ENCODE measurements at regions not wholly inside any gene's neighbourhood (a gene's known extent, or its start where the extent isn't known, plus 50 kb on each side); places are given as distances from the start of the nearest gene placed in this dataset.

GRCh38 chr11:97880209-97880608 is 1140.5 kb upstream of the CNTN5 start:
- Histone ChIP-seq H3K27me3 (replicated peaks in 1 of 2; ENCODE audit: control insufficient read depth in 2 of 2, insufficient read depth in 2 of 2, low read length in 1 of 2) (no peaks in the 10 kb centered on the region), H3K79me2 (ENCODE audit: control insufficient read depth, insufficient read depth, low read length) (no peaks in the 10 kb centered on the region), H3K4me2 (ENCODE audit: control insufficient read depth, insufficient read depth) (no peak overlapping the region), H3K9me3 (replicated peaks; ENCODE audit: control insufficient read depth, insufficient read depth, low read length) (no peaks in the 10 kb centered on the region), H2AFZ (ENCODE audit: control insufficient read depth, low read depth, low read length) (no peak overlapping the region), H3K9ac (ENCODE audit: control insufficient read depth, insufficient read depth, low read length) (no peak overlapping the region), H3K27ac (ENCODE audit: control insufficient read depth, insufficient read depth) (no peak overlapping the region), H3K4me3 (no peak overlapping the region), H3K4me1 (ENCODE audit: control insufficient read depth, insufficient read depth, low read length) (no peaks in the 10 kb centered on the region), H4K20me1 (ENCODE audit: control insufficient read depth, insufficient read depth) (no peaks in the 10 kb centered on the region), H3K36me3 (ENCODE audit: control insufficient read depth in 2 of 2, insufficient read depth in 2 of 2, low read length in 1 of 2) (no peaks in the 10 kb centered on the region)
- ATAC-seq, result no peak
- no TSS peak for BruUV-seq (replicated peaks)
- in situ Hi-C loops (cut with MboI), result no loop called here
- no peak for DNase-seq (ENCODE audit: low read depth, low spot score)
- ChIA-PET CTCF (no interaction called here), RAD21 (ENCODE audit: unreplicated experiment) (no interaction called here), POLR2A (no interaction called here), SMC1A (ENCODE audit: uncharacterized antibody, unreplicated experiment) (no interaction called here)
- FAIRE-seq, result no peak
- TF ChIP-seq ZNF687 (IDR thresholded peaks at IDR 0.05), result no peak
- intact Hi-C loops (cut with micrococcal nuclease; ENCODE audit: unreplicated experiment), result no loop called here

- H3K36me3 ChIP-seq (ENCODE audit: control insufficient read depth in 2 of 2, insufficient read depth in 2 of 2, low read length in 1 of 2), result no peaks in the 10 kb centered on the region
- ChIA-PET SMC1A (ENCODE audit: uncharacterized antibody, unreplicated experiment) (no interaction called here), POLR2A (no interaction called here), CTCF (no interaction called here), RAD21 (ENCODE audit: unreplicated experiment) (no interaction called here)
- no peaks in the 10 kb centered on the region for H4K20me1 ChIP-seq (ENCODE audit: control insufficient read depth, insufficient read depth)
- no peaks in the 10 kb centered on the region for H3K27me3 ChIP-seq (replicated peaks in 1 of 2; ENCODE audit: control insufficient read depth in 2 of 2, insufficient read depth in 2 of 2, low read length in 1 of 2)
- H3K27ac ChIP-seq (ENCODE audit: control insufficient read depth, insufficient read depth), result no peak overlapping the region
- no peak overlapping the region for H3K4me2 ChIP-seq (ENCODE audit: control insufficient read depth, insufficient read depth)
- FAIRE-seq, result no peak
- intact Hi-C loops (cut with micrococcal nuclease; ENCODE audit: unreplicated experiment) (no loop called here), in situ Hi-C loops (cut with MboI) (no loop called here)
- no peak overlapping the region for H3K4me3 ChIP-seq
- no peak overlapping the region for H3K9ac ChIP-seq (ENCODE audit: control insufficient read depth, insufficient read depth, low read length)
- ATAC-seq, result no peak
- no TSS peak for BruUV-seq (replicated peaks)
- no peaks in the 10 kb centered on the region for H3K79me2 ChIP-seq (ENCODE audit: control insufficient read depth, insufficient read depth, low read length)
- no peak for DNase-seq (ENCODE audit: low read depth, low spot score)
- H3K4me1 ChIP-seq (ENCODE audit: control insufficient read depth, insufficient read depth, low read length), result no peaks in the 10 kb centered on the region
- 33% methylated on average over 2 of the region's 2 CpGs for WGBS (ENCODE audit: insufficient coverage, insufficient replicate concordance, low lambda C conversion rate, missing lambda C conversion rate)
- no peaks in the 10 kb centered on the region for H3K9me3 ChIP-seq (replicated peaks; ENCODE audit: control insufficient read depth, insufficient read depth, low read length)
- H2AFZ ChIP-seq (ENCODE audit: control insufficient read depth, low read depth, low read length), result no peak overlapping the region
- TF ChIP-seq CHD1 (IDR thresholded peaks at IDR 0.05; ENCODE audit: low read depth, low read length), result no peak
- TF ChIP-seq CREM (IDR thresholded peaks at IDR 0.05; ENCODE audit: low read depth), result no peak
- no peak for TF ChIP-seq WRNIP1 (IDR thresholded peaks at IDR 0.05; ENCODE audit: borderline replicate concordance, low read depth, low read length)
- TF ChIP-seq HDAC2 (IDR thresholded peaks at IDR 0.05), result no peak
- TF ChIP-seq POLR2AphosphoS5 (IDR thresholded peaks at IDR 0.05; ENCODE audit: low read length), result no peak
- TF ChIP-seq BMI1 (IDR thresholded peaks at IDR 0.05; ENCODE audit: borderline replicate concordance), result no peak
- no peak for TF ChIP-seq RBBP5 (conservative IDR thresholded peaks at IDR 0.05)
- no peak for TF ChIP-seq MEF2B (IDR thresholded peaks at IDR 0.05; ENCODE audit: partially characterized antibody, poor library complexity, severe bottlenecking)
- no peak for TF ChIP-seq MYB (IDR thresholded peaks at IDR 0.05; ENCODE audit: borderline replicate concordance, low read depth, low read length)
- no peak for TF ChIP-seq GATAD2B (conservative IDR thresholded peaks at IDR 0.05; ENCODE audit: low read depth)
- TF ChIP-seq HSF1 (IDR thresholded peaks at IDR 0.05; ENCODE audit: low read depth, low read length), result no peak
- no peak for TF ChIP-seq RELB (IDR thresholded peaks at IDR 0.05; ENCODE audit: low read depth)
These were observed 1137.7 kb upstream of the CNTN5 start for GRCh38 chr11:97883086-97883485.

Data from GM12878 (cell line).